Peyer's patch (tissue), 4 donors: ENCODE measurements at regions not wholly inside any gene's neighbourhood (a gene's known extent, or its start where the extent isn't known, plus 50 kb on each side); places are given as distances from the start of the nearest gene placed in this dataset.

ENCODE experiments used
- CTCF ChIP-seq, 6 experiments: fragments of 450-650 bp in 4 of 6; fragments of 200-600 bp in 2 of 6; sonication (generic) in 1 of 6; IDR thresholded peaks; one replicate each; pipeline ENCODE4 v1.5.1; 2017 to 2019; ENCODE audit warnings: antibody characterized with exemption in 6 of 6, mild to moderate bottlenecking in 3 of 6, moderate library complexity in 1 of 6
- POLR2A ChIP-seq, 2 donors: fragments of 450-650 bp; IDR thresholded peaks; one replicate each; pipeline ENCODE4 v1.5.1; 2017; ENCODE audit warnings: antibody characterized with exemption in 2 of 2, mild to moderate bottlenecking in 2 of 2, moderate library complexity in 2 of 2

- TF ChIP-seq CTCF (IDR thresholded peaks at IDR 0.05) (no peak), POLR2A (IDR thresholded peaks at IDR 0.05) (no peak)
Measured at GRCh38 chr5:3384531-3384930, 211.1 kb upstream of the IRX1 start.
